HEK293T (cell line): ENCODE measurements at regions not wholly inside any gene's neighbourhood (a gene's known extent, or its start where the extent isn't known, plus 50 kb on each side); places are given as distances from the start of the nearest gene placed in this dataset.

Experiments used
- CTCF ChIA-PET: fragments of 350-600 bp; formaldehyde crosslinking; extraction: SDS; loops from one replicate; lab custom pipeline; 2021; ENCODE audit warnings: antibody characterized with exemption, inconsistent platforms; lab: Yijun Ruan, JAX
- POLR2A ChIA-PET: fragments of 350-600 bp; formaldehyde crosslinking; extraction: SDS; loops from one replicate; lab custom pipeline; 2020; ENCODE audit warnings: antibody characterized with exemption, inconsistent platforms; lab: Yijun Ruan, JAX
- DNase-seq: peaks from one replicate; pipeline ENCODE4 v3.0.0; 2012; ENCODE audit warnings: mixed read lengths; ENCODE audit errors: extremely low spot score
- ARNT ChIP-seq: fragments of 450-650 bp; IDR thresholded peaks from 2 replicates; pipeline ENCODE4 v1.6.1; 2017; ENCODE audit warnings: mild to moderate bottlenecking
- BHLHE40 ChIP-seq: fragments of 450-650 bp; IDR thresholded peaks from 2 replicates; pipeline ENCODE4 v1.6.1; 2016; ENCODE audit warnings: mild to moderate bottlenecking, moderate library complexity, borderline replicate concordance
- CTBP1 ChIP-seq: fragments of 450-650 bp; IDR thresholded peaks from 2 replicates; pipeline ENCODE4 v1.6.1; 2016; ENCODE audit warnings: borderline replicate concordance
- ELF4 ChIP-seq: fragments of 450-650 bp; IDR thresholded peaks from 2 replicates; pipeline ENCODE4 v1.6.1; 2017; ENCODE audit warnings: antibody characterized with exemption
- FOXA1 ChIP-seq: fragments of 450-650 bp; IDR thresholded peaks from 2 replicates; pipeline ENCODE4 v1.6.1; 2016; ENCODE audit warnings: mild to moderate bottlenecking
- FOXK2 ChIP-seq: fragments of 450-650 bp; IDR thresholded peaks from 2 replicates; pipeline ENCODE4 v1.6.1; 2016; ENCODE audit warnings: mild to moderate bottlenecking
- FOXM1 ChIP-seq: fragments of 450-650 bp; IDR thresholded peaks from 2 replicates; pipeline ENCODE4 v1.6.1; 2017; ENCODE audit warnings: mild to moderate bottlenecking, borderline replicate concordance
- HDGF ChIP-seq: fragments of 450-650 bp; IDR thresholded peaks from 2 replicates; pipeline ENCODE4 v1.6.1; 2017; ENCODE audit warnings: antibody characterized with exemption, borderline replicate concordance
- L3MBTL2 ChIP-seq: fragments of 450-650 bp; conservative IDR thresholded peaks from 2 replicates; pipeline ENCODE4 v1.6.1; 2016; ENCODE audit warnings: mild to moderate bottlenecking
- LEF1 ChIP-seq: fragments of 450-650 bp; IDR thresholded peaks from 2 replicates; pipeline ENCODE4 v1.6.1; 2017; ENCODE audit warnings: mild to moderate bottlenecking, borderline replicate concordance
- NFRKB ChIP-seq: fragments of 450-650 bp; IDR thresholded peaks from 2 replicates; pipeline ENCODE4 v1.6.1; 2016; ENCODE audit warnings: mild to moderate bottlenecking, moderate library complexity
- PKNOX1 ChIP-seq: fragments of 450-650 bp; IDR thresholded peaks from 2 replicates; pipeline ENCODE4 v1.6.1; 2016
- SP1 ChIP-seq: fragments of 450-650 bp; IDR thresholded peaks from 2 replicates; pipeline ENCODE4 v1.6.1; 2017
- SUZ12 ChIP-seq: fragments of 450-650 bp; IDR thresholded peaks from 2 replicates; pipeline ENCODE4 v1.6.1; 2016; ENCODE audit warnings: mild to moderate bottlenecking
- TARDBP ChIP-seq: fragments of 450-650 bp; IDR thresholded peaks from 2 replicates; pipeline ENCODE4 v1.6.1; 2016
- ZNF384 ChIP-seq: fragments of 450-650 bp; IDR thresholded peaks from 2 replicates; pipeline ENCODE4 v1.6.1; 2016

DNA sequence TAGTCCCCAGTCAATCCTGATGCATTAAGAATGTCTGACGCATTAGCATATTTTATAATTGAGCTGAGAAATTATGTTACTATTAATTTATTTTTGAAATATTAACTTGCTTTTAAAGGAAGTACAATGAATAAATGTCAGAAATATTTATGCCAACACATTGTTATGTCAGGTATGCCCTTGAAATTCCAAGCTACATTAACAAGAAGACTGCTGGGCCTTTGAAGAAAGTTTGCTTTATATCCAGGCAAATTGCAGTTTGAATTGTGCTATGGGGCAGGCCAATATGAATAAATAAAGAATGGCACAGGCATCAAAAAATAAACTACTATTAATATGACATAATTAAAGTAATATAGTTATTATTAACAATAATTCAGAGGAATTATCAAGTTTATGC, 1391.3 kb downstream of the PLA2G4A start:
- CTCF ChIA-PET = no interaction called here
- POLR2A ChIA-PET = no interaction called here
- no peak for DNase-seq
- TF ChIP-seq ZNF384 = no peak
- TF ChIP-seq SUZ12 = no peak
- no peak for TF ChIP-seq TARDBP
- TF ChIP-seq LEF1 = no peak
- no peak for TF ChIP-seq FOXM1
- no peak for TF ChIP-seq NFRKB
- no peak for TF ChIP-seq ARNT
- TF ChIP-seq FOXA1 = no peak
- TF ChIP-seq BHLHE40 = no peak
- no peak for TF ChIP-seq HDGF
- TF ChIP-seq CTBP1 = no peak
- TF ChIP-seq ELF4 = no peak
- TF ChIP-seq FOXK2 = no peak

DNA sequence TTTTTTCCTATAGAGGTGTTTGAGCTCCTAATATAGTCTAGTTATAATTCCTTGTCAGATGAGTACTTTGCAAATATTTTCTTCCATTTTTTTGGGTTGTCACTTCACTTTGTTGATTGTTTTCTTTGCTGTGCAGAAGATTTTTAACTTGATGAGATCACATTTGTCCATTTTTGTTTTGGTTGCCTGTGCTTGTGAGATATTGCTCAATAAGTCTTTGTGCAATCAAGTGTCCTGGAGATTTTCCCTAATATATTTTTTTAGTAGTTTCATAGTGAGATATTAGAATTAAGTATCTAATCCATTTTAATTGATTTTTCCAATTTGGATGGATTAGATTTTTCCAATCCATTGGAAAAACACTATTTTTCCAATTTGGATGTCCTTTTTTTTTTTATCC, 1395.5 kb downstream of the PLA2G4A start:
- DNase-seq = no peak
- TF ChIP-seq ELF4 = no peak
- TF ChIP-seq HDGF = no peak
- TF ChIP-seq ARNT = no peak
- no peak for TF ChIP-seq BHLHE40
- POLR2A ChIA-PET = no interaction called here
- CTCF ChIA-PET = no interaction called here

- CTCF ChIA-PET = no interaction called here
These were observed 1397.2 kb downstream of the PLA2G4A start for GRCh38 chr1:188225975-188226374.

GRCh38 chr1:188228623-188229022, 1399.9 kb downstream of the PLA2G4A start:
- CTCF ChIA-PET = no interaction called here
- no peak for TF ChIP-seq ELF4
- no peak for TF ChIP-seq L3MBTL2
- TF ChIP-seq FOXK2 = no peak
- no peak for TF ChIP-seq HDGF
- no peak for TF ChIP-seq BHLHE40
- TF ChIP-seq CTBP1 = no peak
- no peak for TF ChIP-seq NFRKB
- no peak for DNase-seq
- POLR2A ChIA-PET = no interaction called here

More at GRCh38 chr1:188225975-188226374, 1397.2 kb downstream of the PLA2G4A start:
- POLR2A ChIA-PET = no interaction called here
- TF ChIP-seq SP1 (no peak), SUZ12 (no peak)
- no peak for DNase-seq

DNA sequence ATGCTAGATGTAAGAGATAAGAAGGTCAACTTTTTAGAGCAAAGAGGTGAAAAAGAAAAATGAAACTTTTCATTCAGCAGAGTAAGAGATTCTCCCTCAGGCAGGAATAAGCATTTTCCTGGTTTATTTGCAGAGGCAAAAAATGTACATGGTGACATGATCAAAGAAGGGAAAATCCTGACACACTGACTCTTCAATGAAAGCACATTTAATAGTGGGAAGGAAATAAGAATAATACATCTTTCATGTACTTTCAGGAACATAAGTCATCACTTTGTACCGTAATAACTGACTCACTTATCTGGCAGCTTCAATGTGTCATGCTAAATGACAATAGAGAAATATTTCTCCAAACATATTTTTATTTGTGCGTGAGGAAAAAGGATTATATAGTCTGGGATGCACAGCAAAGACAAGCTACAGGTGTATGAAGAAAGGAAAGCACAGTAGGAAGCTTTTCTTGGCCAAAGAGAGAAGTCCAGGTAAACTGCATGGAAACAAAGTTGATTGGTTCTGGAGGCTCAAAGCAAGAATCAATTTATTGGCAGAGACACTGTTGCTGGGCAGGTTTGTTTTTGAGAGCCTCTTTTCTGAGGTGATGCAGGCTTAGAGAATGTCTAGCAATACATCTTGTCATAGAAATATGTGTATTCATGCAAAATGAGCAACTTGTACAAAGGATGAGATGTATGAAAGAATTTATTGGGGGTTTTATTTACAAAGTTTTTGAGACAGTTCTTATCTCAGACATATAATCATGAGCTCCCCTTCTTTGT, 1409.0 kb downstream of the PLA2G4A start:
- CTCF ChIA-PET = no interaction called here
- DNase-seq = no peak

DNA sequence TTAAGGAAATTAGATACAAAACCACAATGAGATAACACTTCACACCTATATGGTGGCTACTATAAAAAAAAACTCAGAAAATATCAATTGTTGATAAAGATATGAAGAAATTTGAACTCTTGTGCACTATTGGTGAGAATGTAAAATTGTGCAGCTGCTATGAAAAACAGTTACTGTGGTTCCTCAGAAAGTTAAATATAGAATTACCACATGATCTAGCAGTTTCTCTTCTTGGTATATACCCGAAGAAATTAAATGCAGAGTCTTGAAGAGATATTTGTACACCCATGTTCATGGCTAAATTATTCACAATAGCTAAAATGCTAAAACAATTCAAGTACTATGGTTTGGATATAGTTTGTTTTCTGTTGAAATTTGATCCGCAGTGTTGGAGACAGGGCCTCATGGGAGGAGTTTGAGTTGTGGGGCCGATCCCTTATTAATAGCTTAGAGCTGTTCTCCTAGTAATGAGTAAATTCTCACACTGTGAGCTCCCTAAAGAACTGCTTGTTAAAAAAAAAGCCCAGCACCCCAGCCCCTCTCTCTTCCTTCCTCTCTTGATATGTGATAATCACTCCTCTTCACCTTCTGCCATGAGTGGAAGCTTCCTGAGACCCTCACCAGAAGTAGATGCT, 1412.1 kb downstream of the PLA2G4A start:
- DNase-seq = no peak

More for the DNA sequence above, 1409.0 kb downstream of the PLA2G4A start:
- POLR2A ChIA-PET = no interaction called here
- TF ChIP-seq CTBP1 (no peak), HDGF (no peak), ARNT (no peak), BHLHE40 (no peak), ZNF384 (no peak), LEF1 (no peak), ELF4 (no peak), L3MBTL2 (no peak), SP1 (no peak), NFRKB (no peak), FOXM1 (no peak), PKNOX1 (no peak), FOXA1 (no peak), SUZ12 (no peak), FOXK2 (no peak), TARDBP (no peak)

More for the DNA sequence above, 1412.1 kb downstream of the PLA2G4A start:
- TF ChIP-seq HDGF (no peak), ZNF384 (no peak), BHLHE40 (no peak), PKNOX1 (no peak), FOXA1 (no peak), LEF1 (no peak), SP1 (no peak), L3MBTL2 (no peak), NFRKB (no peak), ELF4 (no peak), FOXK2 (no peak), SUZ12 (no peak), FOXM1 (no peak), CTBP1 (no peak), ARNT (no peak), TARDBP (no peak)
- CTCF ChIA-PET = no interaction called here
- POLR2A ChIA-PET = no interaction called here
